ENCODE measurements at regions not wholly inside any gene's neighbourhood (a gene's known extent, or its start where the extent isn't known, plus 50 kb on each side); places are given as distances from the start of the nearest gene placed in this dataset.

- Histone ChIP-seq H3K27ac (ENCODE audit: insufficient read depth in 1 of 2, low read depth in 1 of 2, low read length in 2 of 2, poor library complexity in 1 of 2, severe bottlenecking in 2 of 2) (no peak overlapping the region), H3K27me3 (replicated peaks in 2 of 5; ENCODE audit: control insufficient read depth in 4 of 5, insufficient read depth in 5 of 5, low read length in 4 of 5) (no peaks in the 10 kb centered on the region), H3K4me3 (ENCODE audit: control insufficient read depth in 1 of 7, extremely low read depth in 1 of 7, insufficient read depth in 4 of 7, low read depth in 2 of 7, low read length in 6 of 7) (no peak overlapping the region), H3K9me3 (ENCODE audit: control extremely low read depth in 1 of 5, control insufficient read depth in 4 of 5, insufficient read depth in 2 of 5, low read depth in 1 of 5, low read length in 4 of 5) (no peaks in the 10 kb centered on the region), H3K36me3 (ENCODE audit: control insufficient read depth in 4 of 4, insufficient read depth in 4 of 4, low read length in 3 of 4) (peaks cover 0 to 4% (median 0%) of the 10 kb centered on the region in 4 experiments), H3K4me1 (ENCODE audit: control extremely low read depth in 1 of 4, control insufficient read depth in 4 of 4, insufficient read depth in 4 of 4, low read length in 3 of 4) (peaks cover 0 to 2% (median 0%) of the 10 kb centered on the region in 4 experiments)
- DNase-seq = no peak
- CTCF ChIA-PET = no interaction called here
- POLR2A ChIA-PET = no interaction called here
- 100% methylated on average over 5 of the region's 5 CpGs for WGBS (ENCODE audit: insufficient coverage)
Measured at GRCh38 chr11:39972461-39972860, 1487.0 kb downstream of the LRRC4C start.

- WGBS (ENCODE audit: insufficient coverage) = 100% methylated on average over 2 of the region's 3 CpGs
- H3K4me3 ChIP-seq (ENCODE audit: control insufficient read depth in 1 of 7, extremely low read depth in 1 of 7, insufficient read depth in 4 of 7, low read depth in 2 of 7, low read length in 6 of 7) = no peak overlapping the region
- H3K9me3 ChIP-seq (ENCODE audit: control extremely low read depth in 1 of 5, control insufficient read depth in 4 of 5, insufficient read depth in 2 of 5, low read depth in 1 of 5, low read length in 4 of 5) = no peaks in the 10 kb centered on the region
- no peak for DNase-seq
- H3K27ac ChIP-seq (ENCODE audit: insufficient read depth in 1 of 2, low read depth in 1 of 2, low read length in 2 of 2, poor library complexity in 1 of 2, severe bottlenecking in 2 of 2) = no peak overlapping the region
- ChIA-PET POLR2A (no interaction called here), CTCF (no interaction called here)
- peaks cover 0 to 2% (median 0%) of the 10 kb centered on the region in 4 experiments for H3K4me1 ChIP-seq (ENCODE audit: control extremely low read depth in 1 of 4, control insufficient read depth in 4 of 4, insufficient read depth in 4 of 4, low read length in 3 of 4)
- H3K36me3 ChIP-seq (ENCODE audit: control insufficient read depth in 4 of 4, insufficient read depth in 4 of 4, low read length in 3 of 4) = peaks cover 0 to 4% (median 0%) of the 10 kb centered on the region in 4 experiments
- no peaks in the 10 kb centered on the region for H3K27me3 ChIP-seq (replicated peaks in 2 of 5; ENCODE audit: control insufficient read depth in 4 of 5, insufficient read depth in 5 of 5, low read length in 4 of 5)
Measured at GRCh38 chr11:39971938-39972337, 1487.5 kb downstream of the LRRC4C start.

GRCh38 chr11:39968071-39968470 is 1491.4 kb downstream of the LRRC4C start:
- WGBS (ENCODE audit: insufficient coverage) = 82% methylated on average over 2 of the region's 5 CpGs
- DNase-seq = no peak
- POLR2A ChIA-PET = no interaction called here

GRCh38 chr11:39965701-39966100 is 1493.8 kb downstream of the LRRC4C start:
- ChIA-PET POLR2A (no interaction called here), CTCF (no interaction called here)
- Histone ChIP-seq H3K36me3 (ENCODE audit: control insufficient read depth in 4 of 4, insufficient read depth in 4 of 4, low read length in 3 of 4) (no peaks in the 10 kb centered on the region), H3K4me1 (ENCODE audit: control extremely low read depth in 1 of 4, control insufficient read depth in 4 of 4, insufficient read depth in 4 of 4, low read length in 3 of 4) (no peaks in the 10 kb centered on the region), H3K4me3 (ENCODE audit: control insufficient read depth in 1 of 7, extremely low read depth in 1 of 7, insufficient read depth in 4 of 7, low read depth in 2 of 7, low read length in 6 of 7) (no peak overlapping the region), H3K27me3 (replicated peaks in 2 of 5; ENCODE audit: control insufficient read depth in 4 of 5, insufficient read depth in 5 of 5, low read length in 4 of 5) (no peaks in the 10 kb centered on the region), H3K27ac (ENCODE audit: insufficient read depth in 1 of 2, low read depth in 1 of 2, low read length in 2 of 2, poor library complexity in 1 of 2, severe bottlenecking in 2 of 2) (no peak overlapping the region), H3K9me3 (ENCODE audit: control extremely low read depth in 1 of 5, control insufficient read depth in 4 of 5, insufficient read depth in 2 of 5, low read depth in 1 of 5, low read length in 4 of 5) (peaks cover 0 to 3% (median 0%) of the 10 kb centered on the region in 5 experiments)
- 100% methylated on average over 2 of the region's 5 CpGs for WGBS (ENCODE audit: insufficient coverage)
- no peak for DNase-seq

More at GRCh38 chr11:39968071-39968470, 1491.4 kb downstream of the LRRC4C start:
- Histone ChIP-seq H3K9me3 (ENCODE audit: control extremely low read depth in 1 of 5, control insufficient read depth in 4 of 5, insufficient read depth in 2 of 5, low read depth in 1 of 5, low read length in 4 of 5) (peaks cover 0 to 3% (median 0%) of the 10 kb centered on the region in 5 experiments), H3K27ac (ENCODE audit: insufficient read depth in 1 of 2, low read depth in 1 of 2, low read length in 2 of 2, poor library complexity in 1 of 2, severe bottlenecking in 2 of 2) (no peak overlapping the region), H3K27me3 (replicated peaks in 2 of 5; ENCODE audit: control insufficient read depth in 4 of 5, insufficient read depth in 5 of 5, low read length in 4 of 5) (no peaks in the 10 kb centered on the region), H3K36me3 (ENCODE audit: control insufficient read depth in 4 of 4, insufficient read depth in 4 of 4, low read length in 3 of 4) (peaks cover 0 to 4% (median 0%) of the 10 kb centered on the region in 4 experiments), H3K4me3 (ENCODE audit: control insufficient read depth in 1 of 7, extremely low read depth in 1 of 7, insufficient read depth in 4 of 7, low read depth in 2 of 7, low read length in 6 of 7) (no peak overlapping the region), H3K4me1 (ENCODE audit: control extremely low read depth in 1 of 4, control insufficient read depth in 4 of 4, insufficient read depth in 4 of 4, low read length in 3 of 4) (no peaks in the 10 kb centered on the region)
- CTCF ChIA-PET = no interaction called here

GRCh38 chr11:39960206-39960605 is 1499.2 kb downstream of the LRRC4C start:
- 91% methylated on average over 2 of the region's 6 CpGs for WGBS (ENCODE audit: insufficient coverage)
- no peaks in the 10 kb centered on the region for H3K4me1 ChIP-seq (ENCODE audit: control extremely low read depth in 1 of 4, control insufficient read depth in 4 of 4, insufficient read depth in 4 of 4, low read length in 3 of 4)
- no peak overlapping the region for H3K4me3 ChIP-seq (ENCODE audit: control insufficient read depth in 1 of 7, extremely low read depth in 1 of 7, insufficient read depth in 4 of 7, low read depth in 2 of 7, low read length in 6 of 7)
- no peak overlapping the region for H3K27ac ChIP-seq (ENCODE audit: insufficient read depth in 1 of 2, low read depth in 1 of 2, low read length in 2 of 2, poor library complexity in 1 of 2, severe bottlenecking in 2 of 2)
- no peak for DNase-seq
- POLR2A ChIA-PET = no interaction called here
- CTCF ChIA-PET = no interaction called here
- no peaks in the 10 kb centered on the region for H3K9me3 ChIP-seq (ENCODE audit: control extremely low read depth in 1 of 5, control insufficient read depth in 4 of 5, insufficient read depth in 2 of 5, low read depth in 1 of 5, low read length in 4 of 5)
- H3K27me3 ChIP-seq (replicated peaks in 2 of 5; ENCODE audit: control insufficient read depth in 4 of 5, insufficient read depth in 5 of 5, low read length in 4 of 5) = no peaks in the 10 kb centered on the region
- H3K36me3 ChIP-seq (ENCODE audit: control insufficient read depth in 4 of 4, insufficient read depth in 4 of 4, low read length in 3 of 4) = no peaks in the 10 kb centered on the region

GRCh38 chr11:39932966-39933365 is 1526.5 kb downstream of the LRRC4C start:
- Histone ChIP-seq H3K9me3 (ENCODE audit: control extremely low read depth in 1 of 5, control insufficient read depth in 4 of 5, insufficient read depth in 2 of 5, low read depth in 1 of 5, low read length in 4 of 5) (peaks cover 0 to 33% (median 3%) of the 10 kb centered on the region in 5 experiments), H3K27me3 (replicated peaks in 2 of 5; ENCODE audit: control insufficient read depth in 4 of 5, insufficient read depth in 5 of 5, low read length in 4 of 5) (no peaks in the 10 kb centered on the region), H3K27ac (ENCODE audit: insufficient read depth in 1 of 2, low read depth in 1 of 2, low read length in 2 of 2, poor library complexity in 1 of 2, severe bottlenecking in 2 of 2) (no peak overlapping the region), H3K36me3 (ENCODE audit: control insufficient read depth in 4 of 4, insufficient read depth in 4 of 4, low read length in 3 of 4) (peaks cover 0 to 3% (median 0%) of the 10 kb centered on the region in 4 experiments), H3K4me3 (ENCODE audit: control insufficient read depth in 1 of 7, extremely low read depth in 1 of 7, insufficient read depth in 4 of 7, low read depth in 2 of 7, low read length in 6 of 7) (no peak overlapping the region), H3K4me1 (ENCODE audit: control extremely low read depth in 1 of 4, control insufficient read depth in 4 of 4, insufficient read depth in 4 of 4, low read length in 3 of 4) (no peaks in the 10 kb centered on the region)
- 94% methylated on average over 3 of the region's 3 CpGs for WGBS (ENCODE audit: insufficient coverage)
- CTCF ChIA-PET = interaction anchor here (1.7 kb wide), 1 partner anchor 31 kb away, joined by 6 read pairs; no protein-coding TSS in a partner anchor
- POLR2A ChIA-PET = no interaction called here
- DNase-seq = no peak

- Histone ChIP-seq H3K36me3 (ENCODE audit: control insufficient read depth in 4 of 4, insufficient read depth in 4 of 4, low read length in 3 of 4) (peaks cover 0 to 4% (median 0%) of the 10 kb centered on the region in 4 experiments), H3K9me3 (ENCODE audit: control extremely low read depth in 1 of 5, control insufficient read depth in 4 of 5, insufficient read depth in 2 of 5, low read depth in 1 of 5, low read length in 4 of 5) (peaks cover 0 to 5% (median 4%) of the 10 kb centered on the region in 5 experiments), H3K4me1 (ENCODE audit: control extremely low read depth in 1 of 4, control insufficient read depth in 4 of 4, insufficient read depth in 4 of 4, low read length in 3 of 4) (peaks cover 0 to under 1% (median 0%) of the 10 kb centered on the region in 4 experiments), H3K27ac (ENCODE audit: insufficient read depth in 1 of 2, low read depth in 1 of 2, low read length in 2 of 2, poor library complexity in 1 of 2, severe bottlenecking in 2 of 2) (no peak overlapping the region), H3K4me3 (ENCODE audit: control insufficient read depth in 1 of 7, extremely low read depth in 1 of 7, insufficient read depth in 4 of 7, low read depth in 2 of 7, low read length in 6 of 7) (no peak overlapping the region), H3K27me3 (replicated peaks in 2 of 5; ENCODE audit: control insufficient read depth in 4 of 5, insufficient read depth in 5 of 5, low read length in 4 of 5) (no peaks in the 10 kb centered on the region)
- CTCF ChIA-PET = no interaction called here
- DNase-seq = no peak
- POLR2A ChIA-PET = no interaction called here
- 100% methylated on average over 2 of the region's 3 CpGs for WGBS (ENCODE audit: insufficient coverage)
Measured at GRCh38 chr11:39917256-39917655, 1542.2 kb downstream of the LRRC4C start.

Measured in common myeloid progenitor, CD34-positive (primary cell).